ENCODE measurements at regions not wholly inside any gene's neighbourhood (a gene's known extent, or its start where the extent isn't known, plus 50 kb on each side); places are given as distances from the start of the nearest gene placed in this dataset.

DNA sequence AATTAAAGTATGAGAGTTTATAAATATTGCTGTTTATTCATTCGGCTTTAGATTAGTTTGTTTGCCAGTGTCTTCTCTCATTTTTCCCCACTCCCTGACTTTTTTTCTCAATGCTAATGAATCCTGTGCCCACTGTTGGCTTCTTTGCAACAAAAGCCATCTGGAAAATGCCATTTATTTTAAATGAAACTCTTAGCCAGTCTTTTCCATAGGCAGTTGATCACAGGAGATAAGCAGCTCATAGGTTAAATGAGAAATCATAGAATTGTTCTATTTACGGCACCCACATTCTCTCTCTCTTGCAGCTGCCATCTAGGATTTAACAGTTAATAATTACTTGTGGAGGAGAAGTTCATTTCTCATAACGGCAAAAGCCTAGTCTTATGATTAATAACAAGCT, 249.3 kb upstream of the POM121L12 start:
- TF ChIP-seq, protein P1, sequence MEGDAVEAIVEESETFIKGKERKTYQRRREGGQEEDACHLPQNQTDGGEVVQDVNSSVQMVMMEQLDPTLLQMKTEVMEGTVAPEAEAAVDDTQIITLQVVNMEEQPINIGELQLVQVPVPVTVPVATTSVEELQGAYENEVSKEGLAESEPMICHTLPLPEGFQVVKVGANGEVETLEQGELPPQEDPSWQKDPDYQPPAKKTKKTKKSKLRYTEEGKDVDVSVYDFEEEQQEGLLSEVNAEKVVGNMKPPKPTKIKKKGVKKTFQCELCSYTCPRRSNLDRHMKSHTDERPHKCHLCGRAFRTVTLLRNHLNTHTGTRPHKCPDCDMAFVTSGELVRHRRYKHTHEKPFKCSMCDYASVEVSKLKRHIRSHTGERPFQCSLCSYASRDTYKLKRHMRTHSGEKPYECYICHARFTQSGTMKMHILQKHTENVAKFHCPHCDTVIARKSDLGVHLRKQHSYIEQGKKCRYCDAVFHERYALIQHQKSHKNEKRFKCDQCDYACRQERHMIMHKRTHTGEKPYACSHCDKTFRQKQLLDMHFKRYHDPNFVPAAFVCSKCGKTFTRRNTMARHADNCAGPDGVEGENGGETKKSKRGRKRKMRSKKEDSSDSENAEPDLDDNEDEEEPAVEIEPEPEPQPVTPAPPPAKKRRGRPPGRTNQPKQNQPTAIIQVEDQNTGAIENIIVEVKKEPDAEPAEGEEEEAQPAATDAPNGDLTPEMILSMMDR (IDR thresholded peaks at IDR 0.05; ENCODE audit: insufficient read depth, low read depth, low read length), result no peak
- no peak for TF ChIP-seq EZH2 (IDR thresholded peaks at IDR 0.05; ENCODE audit: insufficient read depth, low read length)

Measured in astrocyte (in vitro differentiated cells and primary cell).